Activated gamma-delta T cell treated with Interleukin-2 at 50 U/mL for 16 hours (primary cell): ENCODE measurements at regions not wholly inside any gene's neighbourhood (a gene's known extent, or its start where the extent isn't known, plus 50 kb on each side); places are given as distances from the start of the nearest gene placed in this dataset.

Source experiments
- DNase-seq: peaks from one replicate; pipeline ENCODE4 v3.0.0-alpha.2; 2020

DNA sequence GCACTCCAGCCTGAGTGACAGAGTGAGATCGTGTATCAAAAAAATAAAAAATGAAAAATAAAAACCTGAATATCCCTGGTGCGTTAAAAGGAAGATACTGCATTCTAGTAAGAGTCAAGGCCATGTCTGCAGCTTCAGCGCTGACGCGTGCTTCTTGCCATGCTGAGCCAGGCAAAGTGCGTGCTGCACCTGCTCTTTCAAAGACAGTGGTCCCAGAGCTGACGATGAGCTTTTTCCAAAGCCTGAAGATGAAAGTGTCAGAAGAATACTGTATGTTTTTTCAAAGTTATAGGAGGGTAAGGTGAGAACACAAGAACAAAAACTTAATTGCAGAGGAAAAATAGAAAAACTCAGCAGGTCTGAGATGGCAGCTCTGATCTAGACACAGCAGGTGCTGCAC lies 115.1 kb downstream of the RNASET2 start:
- DNase-seq, result no peak

DNA sequence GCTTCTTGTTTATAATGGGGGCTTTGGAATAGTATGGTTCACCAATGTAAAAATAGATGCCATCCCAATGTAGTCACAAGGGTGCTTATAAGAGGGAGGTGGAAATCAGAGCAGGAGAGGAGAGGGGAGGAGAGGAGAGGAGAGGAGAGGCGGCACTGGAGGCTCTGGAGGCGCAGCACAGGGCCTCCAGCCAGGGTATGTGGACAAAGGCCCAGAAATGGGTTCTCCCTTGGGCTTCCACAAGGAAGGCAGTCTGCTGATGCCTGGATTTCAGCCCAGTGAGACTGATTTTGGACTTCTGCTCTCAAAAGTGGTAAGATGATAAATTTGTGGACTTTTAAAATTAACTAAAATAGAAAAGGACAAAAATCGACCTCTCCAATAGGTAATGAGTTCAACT lies 116.8 kb downstream of the RNASET2 start:
- no peak for DNase-seq

DNA sequence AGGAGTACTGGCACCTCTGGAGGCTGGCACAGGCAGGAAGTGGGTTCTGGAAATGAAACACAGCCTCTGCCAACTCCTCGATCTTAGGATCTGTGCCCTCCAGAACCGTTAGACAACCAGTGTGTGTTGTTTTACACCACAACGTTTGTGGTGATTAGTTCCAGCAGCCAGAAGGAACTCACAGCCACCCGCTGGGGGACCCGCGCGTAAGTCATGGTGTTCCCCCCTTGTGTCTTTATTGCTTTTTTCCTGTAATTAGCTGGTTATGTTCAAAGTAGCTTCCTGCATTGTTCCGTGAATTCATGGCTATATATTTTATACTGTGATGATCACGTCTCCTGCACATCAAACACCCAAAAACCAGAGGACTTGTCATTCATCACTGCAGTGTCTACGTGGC lies 117.4 kb downstream of the RNASET2 start:
- DNase-seq, result no peak

DNA sequence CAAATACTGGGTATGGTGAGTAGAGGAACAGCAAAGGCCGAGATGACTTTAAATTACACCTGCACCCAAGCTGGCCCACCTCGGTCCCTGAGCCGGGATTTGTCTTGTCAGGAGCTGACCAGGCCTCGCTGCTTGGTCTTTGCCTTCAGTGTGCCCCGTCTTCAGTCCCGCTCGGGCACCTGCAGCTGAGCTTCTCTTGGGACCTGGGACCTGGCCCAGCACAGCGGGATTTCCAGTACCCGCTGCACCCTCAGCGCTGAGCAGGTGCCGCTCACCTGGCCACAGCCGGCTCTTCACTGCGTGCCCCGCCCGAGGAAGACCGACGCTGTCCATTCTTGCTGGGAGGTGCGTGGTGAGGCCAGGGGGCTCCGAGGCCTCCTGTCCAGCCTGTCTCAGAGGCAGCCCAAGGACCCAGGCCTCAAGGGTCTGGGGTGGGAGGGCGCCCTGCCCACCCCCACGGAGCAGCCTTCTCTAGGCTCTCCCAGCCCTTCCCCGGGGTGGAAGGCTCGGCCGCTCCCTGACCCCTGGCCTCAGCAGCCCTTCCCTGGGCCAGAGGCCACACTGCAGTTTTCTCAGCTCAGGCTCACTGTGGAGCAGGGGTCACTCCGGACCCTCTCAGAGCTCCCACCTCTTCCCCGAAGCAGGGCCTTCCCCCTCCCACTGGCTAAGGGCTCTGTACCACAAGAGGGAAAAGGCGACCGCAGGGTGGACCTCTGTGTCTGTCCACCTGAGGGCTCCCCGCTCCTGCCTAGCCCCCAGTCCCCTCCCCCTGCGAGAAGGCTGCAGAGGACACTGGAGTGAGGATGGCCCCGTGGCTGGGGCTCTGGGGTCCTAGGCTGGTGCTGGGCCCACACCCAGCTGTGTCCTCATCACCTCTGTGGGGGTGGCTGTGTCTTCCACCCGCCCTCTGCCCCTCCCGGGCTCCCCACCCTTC lies 119.3 kb downstream of the RNASET2 start:
- DNase-seq, result no peak

DNA sequence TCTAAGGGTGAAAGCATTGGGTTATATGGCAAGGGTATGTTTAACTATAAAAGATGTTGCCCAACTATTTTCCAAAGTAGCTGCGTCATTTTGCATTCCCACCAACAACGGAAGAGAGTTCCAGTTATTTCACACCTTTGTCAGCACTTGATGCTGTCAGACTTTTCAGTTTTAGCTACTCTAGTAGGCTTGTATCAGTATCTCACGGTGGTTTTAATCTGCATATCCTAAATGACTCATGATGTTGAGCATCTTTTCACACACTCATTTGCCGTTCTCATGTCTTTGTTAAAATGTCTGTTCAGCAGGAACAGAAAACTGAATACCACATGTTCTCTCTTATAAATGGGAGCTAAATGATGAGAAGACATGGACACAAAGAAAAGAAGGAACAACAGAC lies 122.3 kb downstream of the RNASET2 start:
- no peak for DNase-seq

DNA sequence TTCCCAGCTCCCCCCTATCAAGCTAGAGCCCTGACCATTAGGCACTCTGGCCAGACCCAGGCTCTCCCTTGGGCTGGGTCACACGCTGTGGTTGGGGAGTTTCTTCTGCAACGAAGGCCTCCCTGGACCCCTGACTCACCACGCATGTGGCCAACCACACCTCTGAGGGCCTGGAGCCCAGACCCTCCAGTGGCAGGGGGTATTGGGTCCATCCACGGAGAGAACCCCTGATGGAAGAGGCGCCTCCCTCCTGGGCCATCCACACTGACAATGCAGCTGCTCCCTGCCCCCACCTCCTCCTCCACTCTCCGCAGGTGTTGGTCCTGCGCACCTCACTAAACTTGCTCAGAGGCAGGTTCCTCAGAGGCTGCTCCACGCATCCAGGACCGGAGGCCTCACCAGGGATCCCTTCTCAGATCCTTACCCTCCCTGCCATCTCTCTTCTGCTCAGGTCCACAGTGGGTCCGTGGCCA lies 125.4 kb downstream of the RNASET2 start:
- DNase-seq, result no peak

DNA sequence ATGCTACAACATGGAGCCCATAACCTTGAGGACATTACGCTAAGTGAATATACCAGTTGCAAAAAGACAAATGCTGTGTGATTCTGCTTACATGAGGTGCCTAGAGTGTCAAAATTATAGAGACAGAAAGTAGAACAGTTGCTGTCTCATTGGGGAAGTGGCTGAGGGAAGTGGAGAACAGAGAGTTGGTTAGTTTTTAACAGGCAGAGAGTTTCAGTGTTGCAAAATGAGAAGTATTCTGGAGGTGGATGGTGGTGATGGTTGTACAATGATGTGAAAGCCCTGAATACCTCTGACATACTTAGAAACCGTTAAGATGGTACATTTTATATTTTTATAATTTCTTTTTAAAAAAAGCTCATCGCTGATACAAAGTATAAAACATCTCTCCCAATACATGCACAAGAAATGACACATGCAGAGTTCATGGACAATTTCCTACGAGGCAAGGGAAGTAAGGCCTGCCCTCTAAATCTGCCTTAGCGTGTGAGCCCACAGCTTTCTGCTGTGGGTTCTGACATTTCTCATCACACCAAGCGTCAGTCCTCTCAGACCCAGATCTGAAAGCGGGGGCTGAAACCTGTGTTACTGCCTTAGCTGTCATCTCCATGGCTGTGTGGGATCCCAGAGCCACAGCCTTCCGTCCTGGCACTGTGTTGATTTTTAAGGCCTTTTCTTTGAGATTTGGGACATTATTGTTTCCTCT lies 126.0 kb downstream of the RNASET2 start:
- DNase-seq, result no peak

DNA sequence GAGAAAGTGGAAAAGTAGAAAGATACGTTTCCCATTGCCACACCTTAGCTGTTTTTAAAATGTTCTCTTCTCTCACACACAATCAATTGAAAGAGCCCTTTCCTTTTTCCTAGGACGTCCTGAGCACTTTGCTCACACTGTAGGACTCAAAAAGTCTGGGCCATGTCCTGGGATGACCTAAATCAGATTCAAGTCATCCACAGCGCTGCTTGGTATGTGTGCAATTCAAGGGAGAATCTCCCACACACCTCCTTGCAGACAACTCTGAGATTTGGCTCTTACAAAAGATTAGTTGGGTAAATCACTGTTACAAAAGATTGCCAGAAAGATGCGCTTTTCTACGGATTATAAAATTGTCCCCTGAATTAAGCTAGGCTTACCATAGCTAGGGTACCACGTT lies 130.1 kb downstream of the RNASET2 start:
- DNase-seq, result no peak

DNA sequence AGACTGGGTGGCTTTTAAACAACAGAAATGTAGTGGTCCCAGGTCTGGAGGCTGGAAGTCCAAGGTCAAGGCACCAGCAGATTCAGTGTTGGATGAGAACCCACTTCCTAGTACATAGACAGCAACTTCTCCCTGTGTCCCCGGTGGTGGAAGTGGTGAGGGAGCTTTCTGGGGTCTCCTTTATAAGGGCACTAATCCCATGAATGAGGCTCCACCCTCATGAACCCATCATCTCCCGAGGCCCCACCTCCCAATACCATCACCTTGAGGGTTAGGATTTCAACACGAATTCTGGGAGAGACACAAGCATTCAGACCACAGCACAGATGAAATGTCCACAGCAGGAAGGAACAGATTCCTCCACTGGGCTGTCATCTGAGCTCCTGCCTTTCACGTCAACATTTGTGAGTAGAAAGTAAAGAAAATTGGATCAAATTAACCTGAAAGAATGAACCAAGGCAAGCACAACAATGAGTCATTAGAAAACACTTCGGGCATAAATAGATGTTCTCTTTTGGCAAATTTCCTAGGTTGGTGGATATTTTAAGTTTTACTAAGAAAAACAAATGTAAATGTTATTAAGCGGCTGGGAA lies 130.7 kb downstream of the RNASET2 start:
- DNase-seq, result no peak

DNA sequence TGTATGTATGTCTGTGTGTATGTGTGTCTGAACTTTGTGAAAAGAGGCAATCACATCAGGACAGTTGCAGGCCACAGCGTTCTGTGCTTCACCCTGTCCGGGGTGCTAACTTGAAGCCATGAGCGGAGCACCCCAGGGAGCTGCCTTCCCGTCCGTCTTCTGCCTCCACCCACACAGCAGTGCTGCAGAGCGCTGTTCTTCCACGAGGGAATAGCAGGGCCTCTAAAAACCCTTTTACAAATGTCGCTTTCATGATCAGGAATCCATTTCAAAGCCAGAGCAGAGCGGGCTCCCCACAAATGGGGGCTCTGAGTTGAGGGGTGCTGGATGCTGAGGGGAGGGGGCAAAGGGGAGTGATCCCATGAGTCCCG lies 131.5 kb downstream of the RNASET2 start:
- no peak for DNase-seq

DNA sequence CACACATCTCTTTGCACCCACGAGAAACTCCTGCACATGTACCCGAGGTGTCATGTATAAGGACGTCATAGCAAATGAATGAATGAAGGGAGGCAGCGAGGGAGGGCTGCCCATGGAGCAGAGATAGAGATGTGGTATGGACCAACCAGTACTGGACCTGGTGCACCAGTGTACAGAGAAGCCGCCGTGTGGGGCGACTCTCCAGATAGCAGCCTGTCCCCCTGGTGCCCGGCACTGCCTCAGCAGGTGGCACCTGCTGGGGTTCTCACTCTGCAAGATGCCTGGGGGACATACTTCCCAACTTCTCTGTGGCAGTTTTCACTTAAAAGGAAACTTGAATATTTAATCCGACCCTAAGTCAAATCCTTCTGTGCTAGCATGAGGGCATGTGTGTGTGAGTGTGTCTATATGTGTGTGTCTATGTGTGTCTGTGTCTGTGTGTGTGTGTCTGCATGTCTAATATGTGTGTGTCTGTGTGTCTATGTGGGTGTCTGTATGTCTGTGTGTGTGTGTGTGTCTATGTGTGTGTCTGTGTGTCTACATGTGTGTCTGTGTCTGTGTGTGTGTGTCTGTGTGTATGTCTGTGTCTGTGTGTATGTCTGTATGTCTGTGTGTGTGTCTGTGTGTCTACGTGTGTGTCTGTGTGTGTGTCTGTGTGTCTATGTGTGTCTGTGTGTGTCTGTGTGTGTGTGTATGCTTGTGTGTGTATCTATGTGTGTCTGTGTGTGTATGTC lies 132.0 kb downstream of the RNASET2 start:
- no peak for DNase-seq

DNA sequence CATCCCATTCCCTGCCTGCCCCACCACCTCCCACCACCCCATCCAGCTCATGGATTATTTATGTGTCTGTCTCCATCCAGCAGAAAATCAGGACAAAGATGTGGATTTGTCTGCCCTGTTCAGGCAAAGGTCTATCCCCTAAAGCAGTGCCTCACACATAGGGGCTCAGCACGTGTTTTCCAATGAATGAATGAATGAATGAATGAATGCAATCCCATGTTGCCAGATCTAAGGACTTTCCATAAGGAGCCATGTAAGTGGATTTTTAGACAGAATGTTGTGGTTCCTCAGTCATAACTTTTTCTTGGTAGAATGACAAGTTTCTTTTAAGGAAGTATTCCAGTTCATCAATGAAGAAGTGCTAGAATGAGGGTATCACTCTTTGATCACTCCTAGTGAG lies 133.7 kb downstream of the RNASET2 start:
- DNase-seq, result no peak

DNA sequence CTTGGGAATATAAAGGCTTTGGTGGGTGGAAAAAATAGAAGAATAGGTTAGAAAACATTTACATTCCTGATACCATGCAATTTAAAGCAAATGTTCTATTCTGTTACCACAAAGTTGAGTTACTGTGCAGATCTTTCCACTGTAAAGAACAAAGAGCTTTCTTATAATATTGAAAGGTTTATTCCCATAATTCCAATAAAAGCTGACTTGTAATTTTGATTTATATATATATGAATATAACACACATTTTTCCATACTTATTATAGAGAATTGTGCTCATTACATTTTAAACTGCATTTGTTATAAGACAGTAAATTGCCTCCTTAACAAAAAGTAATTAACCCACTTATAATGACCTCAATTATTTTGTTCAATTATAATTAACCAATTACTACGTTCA lies 135.9 kb downstream of the RNASET2 start:
- DNase-seq, result no peak

DNA sequence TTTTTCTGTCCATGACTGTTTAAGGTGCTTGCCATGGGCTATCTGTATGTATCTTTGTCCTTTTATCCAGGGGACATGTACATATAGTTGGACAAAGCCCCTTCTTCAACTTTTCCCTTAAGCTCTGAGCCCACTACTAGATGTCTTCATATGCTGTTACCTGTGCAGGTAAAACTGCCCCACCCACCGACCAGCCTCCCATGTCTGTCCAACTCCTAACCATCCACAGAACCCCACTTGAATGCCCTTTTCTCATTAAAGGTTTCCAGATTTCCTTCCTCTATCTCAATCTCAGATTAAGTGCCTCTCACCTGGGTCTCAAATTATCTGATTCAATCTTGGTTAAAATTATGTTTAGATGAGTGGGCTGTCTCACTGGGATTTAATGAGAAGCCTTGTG lies 136.3 kb downstream of the RNASET2 start:
- no peak for DNase-seq

DNA sequence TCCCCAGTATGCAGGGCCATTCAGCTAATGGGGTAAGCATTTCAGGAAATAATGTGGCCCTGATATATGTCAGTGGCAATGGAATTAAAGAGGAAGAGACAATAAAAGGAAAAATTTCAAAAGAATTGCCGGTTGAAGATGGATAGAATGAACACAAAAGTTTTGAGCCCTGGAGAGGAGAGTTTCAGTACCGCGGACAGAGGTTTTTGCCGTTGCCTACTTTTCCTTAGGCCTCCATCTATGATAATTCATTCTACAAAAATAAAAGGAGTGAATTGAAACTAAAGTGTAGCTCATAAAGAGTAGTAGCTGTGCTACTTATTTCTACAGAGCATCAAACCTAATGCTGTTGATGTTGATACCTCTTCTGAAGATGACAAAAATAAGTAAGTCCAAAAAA lies 140.7 kb downstream of the RNASET2 start:
- DNase-seq, result no peak

DNA sequence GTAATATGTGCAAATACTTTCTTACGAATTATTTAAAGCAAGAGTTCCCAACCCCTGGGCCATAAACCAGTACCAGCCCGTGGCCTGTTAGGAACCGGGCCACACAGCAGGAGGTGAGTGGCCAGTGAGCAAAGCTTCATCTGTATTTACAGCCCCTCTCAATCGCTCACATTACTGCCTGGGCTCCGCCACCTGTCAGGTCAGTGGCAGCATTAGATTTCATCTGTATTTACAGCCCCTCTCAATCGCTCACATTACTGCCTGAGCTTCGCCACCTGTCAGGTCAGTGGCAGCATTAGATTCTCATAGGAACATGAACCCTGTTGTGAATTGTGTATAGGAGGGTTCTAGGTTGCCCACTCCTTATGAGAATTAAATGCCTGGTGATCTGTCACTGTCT lies 142.0 kb downstream of the RNASET2 start:
- DNase-seq, result no peak

DNA sequence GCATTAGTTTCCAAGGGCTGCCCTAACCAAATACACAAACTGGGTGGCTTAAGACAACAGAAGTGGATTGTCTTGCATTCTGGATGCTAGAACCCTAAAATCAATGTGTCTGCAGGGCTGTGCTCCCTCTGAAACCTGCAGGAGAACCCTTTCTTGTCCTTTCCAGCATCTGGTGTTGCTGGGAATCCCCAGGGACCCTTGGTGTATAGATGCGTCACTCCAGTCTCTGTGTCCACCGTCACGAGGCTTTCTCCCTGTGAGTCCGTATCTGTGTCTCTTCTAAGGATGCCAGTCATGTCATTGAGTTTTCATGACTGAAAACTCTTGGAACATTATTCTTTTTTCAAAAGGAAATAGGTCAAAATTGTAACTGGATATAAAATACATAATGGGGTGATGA lies 142.9 kb downstream of the RNASET2 start:
- DNase-seq, result no peak

DNA sequence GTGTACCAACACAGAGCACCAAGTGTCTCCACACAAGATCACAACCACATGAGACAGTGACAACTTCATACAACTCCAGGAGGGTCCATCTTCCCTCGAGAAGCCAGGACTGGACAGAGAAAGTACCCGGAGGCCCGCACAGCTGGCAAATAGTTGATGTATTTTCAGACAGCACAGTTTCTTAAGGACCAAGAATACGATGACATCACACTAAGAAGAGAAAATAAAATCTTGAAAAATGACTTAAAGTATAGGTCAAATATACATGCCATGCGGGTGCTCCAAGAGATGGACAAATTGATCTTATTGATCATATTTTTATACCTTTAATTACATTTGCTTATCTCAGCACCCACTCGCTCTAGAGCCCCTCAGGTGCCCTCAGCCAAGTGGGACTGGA lies 145.5 kb downstream of the RNASET2 start:
- DNase-seq, result no peak

DNA sequence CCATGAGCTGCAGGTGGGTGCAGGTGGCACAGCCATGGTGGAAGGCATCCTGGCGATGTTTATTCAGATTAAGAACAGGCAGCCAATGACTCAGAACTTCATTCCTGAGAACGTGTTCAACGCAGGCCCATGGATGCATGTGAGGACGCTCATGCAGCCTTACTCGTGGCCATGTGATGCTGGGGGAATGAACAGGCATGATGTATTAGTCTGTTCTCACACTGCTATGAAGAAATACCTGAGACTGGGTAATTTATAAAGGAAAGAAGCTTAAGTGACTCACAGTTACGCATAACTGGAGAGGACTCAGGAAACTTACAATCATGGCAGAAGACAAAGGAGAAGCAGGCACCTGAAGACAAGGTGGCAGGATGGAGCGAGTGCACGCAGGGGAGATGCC lies 146.6 kb downstream of the RNASET2 start:
- no peak for DNase-seq

DNA sequence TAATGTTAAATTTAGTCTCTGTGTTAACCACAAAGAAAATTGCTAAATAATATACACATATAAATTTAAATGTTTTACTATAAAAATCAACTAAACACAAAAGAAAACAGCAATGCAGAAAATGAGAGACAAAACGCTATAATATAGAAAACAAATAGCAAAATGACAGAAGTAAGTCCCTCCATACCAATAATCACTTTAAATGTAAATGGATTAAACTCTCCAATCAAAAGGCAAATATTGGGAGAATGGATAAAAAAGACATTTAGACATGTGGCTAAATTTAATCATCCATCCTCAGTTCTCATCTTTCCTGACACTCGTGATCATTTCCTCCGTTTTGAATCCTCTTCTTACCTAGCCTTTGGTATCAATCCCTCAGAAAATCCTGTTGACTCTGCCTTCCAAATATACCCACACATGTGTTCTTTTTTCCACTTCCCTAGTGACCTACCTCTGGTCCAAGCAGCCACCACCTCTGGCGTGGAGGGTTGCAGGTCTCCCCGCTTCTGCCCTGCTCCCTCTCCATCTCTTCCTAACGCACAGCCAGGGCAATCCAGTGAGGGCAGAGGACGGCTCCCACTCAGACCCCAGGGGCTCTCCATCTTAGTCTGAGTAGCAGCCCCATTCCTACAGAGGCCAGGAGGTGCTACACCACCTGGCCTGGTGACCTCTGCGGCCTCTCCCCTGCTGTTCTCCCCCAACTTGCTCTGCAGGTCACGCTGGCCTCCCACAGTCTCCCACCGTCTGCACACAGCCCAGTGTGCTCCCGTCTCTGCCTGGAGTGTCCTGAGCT lies 149.2 kb downstream of the RNASET2 start:
- DNase-seq, result no peak

DNA sequence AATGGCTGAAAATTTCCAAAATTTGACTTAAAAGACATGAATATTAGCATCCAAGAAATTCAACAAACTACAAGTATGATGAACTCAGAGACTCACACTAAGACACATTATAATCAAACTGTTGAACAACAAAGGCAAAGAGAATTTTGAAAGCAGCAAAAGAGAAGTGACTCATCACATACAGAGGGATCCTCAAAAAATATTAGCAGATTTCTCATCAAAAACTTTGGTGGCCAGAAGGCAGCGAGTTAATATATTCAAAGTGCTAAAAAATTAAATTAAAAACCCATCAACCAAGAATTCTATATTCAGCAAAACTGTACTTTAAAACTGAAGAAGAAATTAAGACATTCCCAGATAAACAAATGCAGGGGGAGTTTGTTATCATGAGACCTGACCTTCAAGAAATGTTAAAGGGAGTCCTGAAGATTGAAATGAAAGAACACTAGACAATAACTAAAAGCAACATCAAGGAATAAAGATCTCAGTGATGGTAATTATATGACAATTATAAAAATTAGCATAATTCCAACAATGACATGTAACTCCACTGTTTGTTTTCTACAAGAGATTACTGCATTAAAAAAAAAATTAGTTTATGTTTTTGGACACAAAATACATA lies 150.0 kb downstream of the RNASET2 start:
- DNase-seq, result no peak

DNA sequence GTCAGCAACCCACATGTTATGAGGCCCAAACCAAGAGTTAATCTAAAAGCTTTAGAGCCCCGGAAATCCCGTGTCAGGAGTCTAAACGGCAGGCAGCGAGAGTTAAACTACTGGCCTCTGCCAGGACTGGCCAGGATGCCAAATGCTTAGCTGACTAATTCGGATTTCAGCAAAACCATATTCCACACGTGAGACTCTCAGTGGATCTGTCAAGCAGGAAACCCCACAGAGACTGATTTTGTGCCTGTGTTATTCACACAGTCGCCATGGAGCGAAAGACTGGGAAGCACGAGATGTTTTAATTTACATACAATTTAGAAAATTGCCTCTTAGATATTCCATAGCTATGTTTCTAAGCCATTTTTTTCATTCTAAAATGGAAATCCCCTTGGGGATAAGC lies 152.9 kb downstream of the RNASET2 start:
- DNase-seq, result no peak
